Transverse colon (tissue), 4 donors: ENCODE measurements at regions not wholly inside any gene's neighbourhood (a gene's known extent, or its start where the extent isn't known, plus 50 kb on each side); places are given as distances from the start of the nearest gene placed in this dataset.
A peak's percentile ranks its signal among the peaks of the same experiment; 100 is the strongest.

Source experiments
- DNase-seq: peaks from one replicate; pipeline ENCODE4 v3.0.0-alpha.2; 2019
- H3K27ac ChIP-seq, 4 donors: fragments of 200-600 bp; sonication (generic); 2 replicates each; pipeline ENCODE4 v1.5.1; 2016 to 2018; ENCODE audit warnings: inconsistent platforms in 4 of 4
- H3K27me3 ChIP-seq: fragments of 200-600 bp; sonication (generic); 2 replicates; pipeline ENCODE4 v1.5.1; 2017; ENCODE audit warnings: inconsistent platforms
- H3K36me3 ChIP-seq, 4 donors: fragments of 200-600 bp; sonication (generic); 2 replicates each; pipeline ENCODE4 v1.5.1; 2017 to 2019; ENCODE audit warnings: inconsistent platforms in 4 of 4
- H3K4me1 ChIP-seq, 4 donors: fragments of 200-600 bp; sonication (generic); 2 replicates each; pipeline ENCODE4 v1.5.1; 2017 to 2020; ENCODE audit warnings: inconsistent platforms in 4 of 4
- H3K4me3 ChIP-seq, 4 donors: fragments of 200-600 bp; sonication (generic); 1 replicate in 1 of 4; 2 replicates in 3 of 4; pipeline versions ENCODE4 v1.5.1 to v1.6.1; 2017 to 2019; ENCODE audit warnings: inconsistent platforms in 4 of 4
- H3K9me3 ChIP-seq, 2 donors: fragments of 200-600 bp; sonication (generic); 2 replicates each; pipeline ENCODE4 v1.5.1; 2017 to 2019; ENCODE audit warnings: inconsistent platforms in 2 of 2
- CTCF ChIP-seq, 5 experiments: fragments of 200-600 bp in 3 of 5; fragments of 450-650 bp in 2 of 5; sonication (generic) in 3 of 5; IDR thresholded peaks; 1 replicate in 2 of 5; 2 replicates in 3 of 5; pipeline ENCODE4 v1.5.1; 2016 to 2017; ENCODE audit warnings: antibody characterized with exemption in 5 of 5, inconsistent platforms in 3 of 5, mild to moderate bottlenecking in 2 of 5, moderate library complexity in 1 of 5
- EP300 ChIP-seq: sonication (generic); formaldehyde crosslinking; IDR thresholded peaks from one replicate; pipeline ENCODE4 v1.6.1; 2017; ENCODE audit warnings: antibody characterized with exemption, low read depth
- POLR2A ChIP-seq: fragments of 450-650 bp; IDR thresholded peaks from one replicate; pipeline ENCODE4 v1.6.1; 2016; ENCODE audit warnings: antibody characterized with exemption, mild to moderate bottlenecking, moderate library complexity
- POLR2AphosphoS5 ChIP-seq, 3 donors: sonication (generic); formaldehyde crosslinking; IDR thresholded peaks; one replicate each; pipeline ENCODE4 v1.6.1; 2016; ENCODE audit warnings: antibody characterized with exemption in 3 of 3
- WGBS, 2 donors: methylation state at CpG; one replicate each; pipeline ENCODE4 v1.1.5; 2018; ENCODE audit warnings: low coverage in 1 of 2; 5-methylcytosine and 5-hydroxymethylcytosine counted together
- in situ Hi-C, 4 donors: fragments of 200-750 bp; cut with MboI; loops; one replicate each; pipeline versions ENCODE4 v1.15.0 to v1.15.1; 2017; ENCODE audit warnings: low sequenced_read_pairs in 3 of 4, low pct_ligation_motif_present in 1 of 4, low pct_unique_long_range_greater_than_20kb in 1 of 4
- intact Hi-C: fragments of 100-400 bp; cut with DNase I; formaldehyde crosslinking; loops from one replicate; pipeline ENCODE4 v1.15.1; 2023; ENCODE audit warnings: low total_unique reads

- intact Hi-C loops (no loop called here), in situ Hi-C loops (no loop called here)
- no peaks in the 10 kb centered on the region for H3K36me3 ChIP-seq
- no peak overlapping the region for H3K4me3 ChIP-seq
- H3K9me3 ChIP-seq = no peaks in the 10 kb centered on the region
- H3K4me1 ChIP-seq = no peaks in the 10 kb centered on the region
- no peaks in the 10 kb centered on the region for H3K27me3 ChIP-seq
- H3K27ac ChIP-seq = peak overlapping the region in 3 of 4 donors; percentile 13 to 23 (median 18)
- TF ChIP-seq POLR2AphosphoS5 (IDR thresholded peaks at IDR 0.05) = peak in 2 of 3 donors; percentile 13 to 34
- no peak for TF ChIP-seq POLR2A
- no peak for TF ChIP-seq CTCF (IDR thresholded peaks at IDR 0.05)
- 58 to 75% methylated on average over 3 to 7 of the region's 10 CpGs for WGBS, 2 donors
- DNase-seq = no peak
These were observed 78.5 kb downstream of the OAT start for GRCh38 chr10:124340033-124340760.

- no peak overlapping the region for H3K27ac ChIP-seq
- no peak overlapping the region for H3K4me3 ChIP-seq
- WGBS, 2 donors = 72 to 81% methylated on average over 2 to 15 of the region's 16 CpGs
- TF ChIP-seq POLR2AphosphoS5 (IDR thresholded peaks at IDR 0.05) = no peak
- no peak for TF ChIP-seq CTCF (IDR thresholded peaks at IDR 0.05)
- TF ChIP-seq POLR2A = no peak
- no peak for TF ChIP-seq EP300
- no peaks in the 10 kb centered on the region for H3K4me1 ChIP-seq
- intact Hi-C loops (no loop called here), in situ Hi-C loops (no loop called here)
- no peaks in the 10 kb centered on the region for H3K9me3 ChIP-seq
- no peaks in the 10 kb centered on the region for H3K36me3 ChIP-seq
- DNase-seq = no peak
- no peaks in the 10 kb centered on the region for H3K27me3 ChIP-seq
These were observed 79.3 kb downstream of the OAT start for GRCh38 chr10:124339119-124340032.

GRCh38 chr10:124338276-124338925 lies 80.3 kb downstream of the OAT start:
- DNase-seq = no peak
- H3K27me3 ChIP-seq = no peaks in the 10 kb centered on the region
- H3K4me3 ChIP-seq = no peak overlapping the region
- no peak overlapping the region for H3K27ac ChIP-seq
- in situ Hi-C loops (no loop called here), intact Hi-C loops (no loop called here)
- WGBS, 2 donors = 63% methylated on average over 4 of the region's 4 CpGs; no CpG with 5 or more reads in 1 of the 2 donors
- H3K36me3 ChIP-seq = no peaks in the 10 kb centered on the region
- TF ChIP-seq POLR2A (no peak), EP300 (no peak), CTCF (IDR thresholded peaks at IDR 0.05) (no peak), POLR2AphosphoS5 (IDR thresholded peaks at IDR 0.05) (no peak)
- no peaks in the 10 kb centered on the region for H3K4me1 ChIP-seq
- no peaks in the 10 kb centered on the region for H3K9me3 ChIP-seq

GRCh38 chr10:124336186-124336585 lies 82.5 kb downstream of the OAT start:
- Histone ChIP-seq H3K36me3 (no peaks in the 10 kb centered on the region), H3K27ac (no peak overlapping the region), H3K27me3 (no peaks in the 10 kb centered on the region), H3K9me3 (peaks cover 0 to 5% of the 10 kb centered on the region in 2 donors), H3K4me3 (no peak overlapping the region), H3K4me1 (no peaks in the 10 kb centered on the region)
- TF ChIP-seq EP300 = no peak
- TF ChIP-seq POLR2A = no peak
- no peak for TF ChIP-seq POLR2AphosphoS5 (IDR thresholded peaks at IDR 0.05)
- no peak for TF ChIP-seq CTCF (IDR thresholded peaks at IDR 0.05)
- in situ Hi-C loops = no loop called here
- DNase-seq = no peak
- 0 to 45% methylated on average over 1 to 2 of the region's 2 CpGs for WGBS, 2 donors
- intact Hi-C loops = no loop called here
